Neural progenitor cell (in vitro differentiated cells): ENCODE measurements at regions not wholly inside any gene's neighbourhood (a gene's known extent, or its start where the extent isn't known, plus 50 kb on each side); places are given as distances from the start of the nearest gene placed in this dataset. TPM values are rescaled to one million over a fixed set of nuclear protein-coding genes. Genes with fewer than 3 reads are reported as not detected.

Source experiments
- small RNA-seq: library from RNA; depleted of rRNA; stranded (forward); fragments of <200 nt; gene quantifications from one replicate; pipeline ENCODE3, GENCODE V24; 2015

Small RNAs in the stretch of these regions (small RNA-seq; reads per million reads assigned to genes)
- gene AP003385.4 (not detected), gene AP003716.2 (not detected), gene RNU6-46P (not detected)
